HCT116 (cell line): ENCODE measurements at regions not wholly inside any gene's neighbourhood (a gene's known extent, or its start where the extent isn't known, plus 50 kb on each side); places are given as distances from the start of the nearest gene placed in this dataset.

Experiments
- ATAC-seq: fragments of 200-7000 bp; cut with Tn5 transposase; 2 replicates; pipeline ENCODE4 v1.9.1; 2020; ENCODE audit warnings: mild to moderate bottlenecking, moderate library complexity
- BruUV-seq: library from RNA; stranded (reverse); fragments of 400-500 nt; replicated peaks from 2 replicates; lab custom pipeline; 2021; lab: Mats Ljungman, UMichigan
- CTCF ChIA-PET: fragments of 300-600 bp; sonication (Branson Sonifier 250); formaldehyde crosslinking; loops from one replicate; lab custom pipeline; 2021; ENCODE audit warnings: antibody characterized with exemption; lab: Charles Lee
- POLR2A ChIA-PET: fragments of 300-600, 350-600 bp; sonication (Branson Sonifier 250); formaldehyde crosslinking; loops from one replicate; lab custom pipeline; 2021; ENCODE audit warnings: antibody characterized with exemption; lab: Charles Lee
- RAD21 ChIA-PET, 2 experiments: fragments of 300-600 bp; sonication (Branson Sonifier 250); formaldehyde crosslinking; loops; one replicate each; lab custom pipeline; 2023; ENCODE audit warnings: low total read pairs in 2 of 2; ENCODE audit not compliant: uncharacterized antibody in 2 of 2, unreplicated experiment in 2 of 2, low non-redundant PET in 1 of 2; lab: Charles Lee
- DNase-seq: peaks from one replicate; pipeline ENCODE4 v3.0.0-alpha.2; 2010; ENCODE audit warnings: low read depth, low spot score
- H2AFZ ChIP-seq: fragments of 200-600 bp; shearing (Covaris generic), sonication (generic); 2 replicates; pipeline ENCODE4 v1.6.1; 2017; ENCODE audit warnings: low read depth, mixed run types, mixed read lengths, antibody characterized with exemption, low read length; ENCODE audit not compliant: poor library complexity, severe bottlenecking
- H3K27ac ChIP-seq: 2 replicates; pipeline ENCODE4 v1.5.1; 2012; ENCODE audit warnings: low read depth, low read length
- H3K27me3 ChIP-seq: fragments of 200-600 bp; sonication (generic); 2 replicates; pipeline ENCODE4 v1.6.1; 2016; ENCODE audit warnings: mixed run types, low read length, mixed read lengths; ENCODE audit not compliant: insufficient read depth
- H3K36me3 ChIP-seq, 2 experiments: fragments of 200-500 bp in 1 of 2; fragments of 200-600 bp in 1 of 2; sonication (Bioruptor generic) in 1 of 2; sonication (generic) in 1 of 2; 2 replicates each; pipeline versions ENCODE4 v1.5.1 to v1.6.1; 2014 to 2016; ENCODE audit warnings: low read length in 2 of 2, inconsistent platforms in 1 of 2, mixed read lengths in 1 of 2, mixed run types in 1 of 2; ENCODE audit not compliant: insufficient read depth in 2 of 2, control insufficient read depth in 1 of 2
- H3K4me1 ChIP-seq, 2 experiments: fragments of 200-600 bp in 1 of 2; sonication (generic) in 1 of 2; 2 replicates each; pipeline versions ENCODE4 v1.5.1 to v1.6.1; 2012 to 2017; ENCODE audit warnings: low read length in 2 of 2, inconsistent platforms in 1 of 2, mild to moderate bottlenecking in 1 of 2, mixed read lengths in 1 of 2, mixed run types in 1 of 2, moderate library complexity in 1 of 2; ENCODE audit not compliant: insufficient read depth in 2 of 2, control insufficient read depth in 1 of 2
- H3K4me2 ChIP-seq: fragments of 200-600 bp; sonication (generic); 2 replicates; pipeline ENCODE4 v1.6.1; 2017; ENCODE audit warnings: mixed run types, low read length, mixed read lengths
- H3K4me3 ChIP-seq, 2 experiments: fragments of 200-600 bp in 1 of 2; sonication (generic) in 1 of 2; replicated peaks in 1 of 2; 2 replicates each; pipeline ENCODE4 v1.5.1; 2011 to 2016; ENCODE audit warnings: low read length in 2 of 2, control low read depth in 1 of 2, low read depth in 1 of 2, mild to moderate bottlenecking in 1 of 2, mixed read lengths in 1 of 2, mixed run types in 1 of 2
- H3K79me2 ChIP-seq: fragments of 200-600 bp; sonication (generic); 2 replicates; pipeline ENCODE4 v1.6.1; 2017; ENCODE audit warnings: mild to moderate bottlenecking, mixed run types, low read length, moderate library complexity, mixed read lengths; ENCODE audit not compliant: insufficient read depth
- H3K9ac ChIP-seq: fragments of 200-600 bp; sonication (generic); 2 replicates; pipeline ENCODE4 v1.6.1; 2016; ENCODE audit warnings: low read length, mixed read lengths
- H3K9me2 ChIP-seq: fragments of 200-600 bp; sonication (generic), shearing (Covaris generic); 2 replicates; pipeline ENCODE4 v1.6.1; 2017; ENCODE audit warnings: mixed run types, mild to moderate bottlenecking, moderate library complexity; ENCODE audit not compliant: insufficient read depth
- H3K9me3 ChIP-seq, 2 experiments: fragments of 200-500 bp in 1 of 2; fragments of 200-600 bp in 1 of 2; sonication (Bioruptor generic) in 1 of 2; sonication (generic) in 1 of 2; 2 replicates each; pipeline ENCODE4 v1.6.1; 2014 to 2017; ENCODE audit warnings: low read length in 2 of 2, mixed read lengths in 2 of 2, inconsistent platforms in 1 of 2, low read depth in 1 of 2, mild to moderate bottlenecking in 1 of 2, mixed run types in 1 of 2, moderate library complexity in 1 of 2; ENCODE audit not compliant: control insufficient read depth in 1 of 2, insufficient read depth in 1 of 2
- H4K20me1 ChIP-seq: fragments of 200-600 bp; sonication (generic), shearing (Covaris generic); 2 replicates; pipeline ENCODE4 v1.6.1; 2017; ENCODE audit warnings: mixed run types, mild to moderate bottlenecking, moderate library complexity; ENCODE audit not compliant: insufficient read depth
- CTCF ChIP-seq, 3 experiments: fragments of 200-600 bp in 1 of 3; sonication (generic) in 1 of 3; IDR thresholded peaks in 2 of 3; conservative IDR thresholded peaks in 1 of 3; 2 replicates each; pipeline ENCODE4 v1.5.1; 2012 to 2017; ENCODE audit warnings: low read depth in 2 of 3, low read length in 2 of 3, antibody characterized with exemption in 1 of 3, borderline replicate concordance in 1 of 3, control low read depth in 1 of 3, mild to moderate bottlenecking in 1 of 3, mixed read lengths in 1 of 3, mixed run types in 1 of 3, moderate library complexity in 1 of 3; ENCODE audit not compliant: insufficient read depth in 1 of 3
- EGR1 ChIP-seq: IDR thresholded peaks from 2 replicates; pipeline ENCODE4 v1.6.1; 2012; ENCODE audit warnings: low read depth
- ELF1 ChIP-seq: IDR thresholded peaks from 2 replicates; pipeline ENCODE4 v1.6.1; 2012; ENCODE audit warnings: low read depth, borderline replicate concordance
- EZH2 ChIP-seq: fragments of 200-600 bp; sonication (generic); IDR thresholded peaks from 2 replicates; pipeline ENCODE4 v1.6.1; 2017; ENCODE audit warnings: antibody characterized with exemption, mixed run types
- MAX ChIP-seq: IDR thresholded peaks from 2 replicates; pipeline ENCODE4 v1.6.1; 2012
- POLR2A ChIP-seq: IDR thresholded peaks from 2 replicates; pipeline ENCODE4 v1.7.0; 2011; ENCODE audit warnings: borderline replicate concordance; ENCODE audit not compliant: insufficient read depth, insufficient read length; ENCODE audit errors: extremely low read depth
- RAD21 ChIP-seq: IDR thresholded peaks from 2 replicates; pipeline ENCODE4 v1.6.1; 2012; ENCODE audit warnings: low read depth, mild to moderate bottlenecking
- SP1 ChIP-seq: IDR thresholded peaks from 2 replicates; pipeline ENCODE4 v1.6.1; 2012; ENCODE audit warnings: low read depth
- SRF ChIP-seq: IDR thresholded peaks from 2 replicates; pipeline ENCODE4 v1.6.1; 2012; ENCODE audit warnings: low read depth
- YY1 ChIP-seq: IDR thresholded peaks from 2 replicates; pipeline ENCODE4 v1.6.1; 2011; ENCODE audit warnings: low read length, low read depth, moderate library complexity, mild to moderate bottlenecking; ENCODE audit not compliant: insufficient replicate concordance; ENCODE audit errors: extremely low read depth
- ZBTB33 ChIP-seq: IDR thresholded peaks from 2 replicates; pipeline ENCODE4 v1.6.1; 2011; ENCODE audit warnings: mild to moderate bottlenecking, low read length, moderate library complexity; ENCODE audit not compliant: insufficient replicate concordance; ENCODE audit errors: extremely low read depth
- ZFX ChIP-seq: fragments of 450-650 bp; IDR thresholded peaks from 2 replicates; pipeline ENCODE4 v1.6.1; 2017
- ZNF274 ChIP-seq: fragments of 200-500 bp; sonication (Bioruptor generic); IDR thresholded peaks from 2 replicates; pipeline ENCODE4 v1.6.1; 2014; ENCODE audit warnings: mild to moderate bottlenecking, low read depth, low read length, inconsistent platforms
- intact Hi-C: fragments of 100-400 bp; cut with micrococcal nuclease; formaldehyde crosslinking; loops from 2 replicates; pipeline ENCODE4 v1.10.0; 2022

- TF ChIP-seq CTCF (IDR thresholded peaks at IDR 0.05 in 2 of 3, conservative IDR thresholded peaks at IDR 0.05 in 1 of 3; ENCODE audit: borderline replicate concordance in 1 of 3, insufficient read depth in 1 of 3, low read depth in 2 of 3, low read length in 2 of 3): no peak
- TF ChIP-seq EZH2: no peak
Observed at GRCh38 chr11:103714246-103714645, 322.2 kb upstream of the DDI1 start (continued).

GRCh38 chr11:103716363-103716762, 320.1 kb upstream of the DDI1 start:
- H3K36me3 ChIP-seq: no peaks in the 10 kb centered on the region
- ATAC-seq (no peak), DNase-seq (no peak)
- no peaks in the 10 kb centered on the region for H3K79me2 ChIP-seq
- intact Hi-C loops: no loop called here
- no peaks in the 10 kb centered on the region; the same call in 1 of the 2 replicates for H3K9me2 ChIP-seq
- H3K27me3 ChIP-seq: no peaks in the 10 kb centered on the region
- no peaks in the 10 kb centered on the region for H4K20me1 ChIP-seq
- H3K9ac ChIP-seq: no peak overlapping the region
- POLR2A ChIA-PET: no interaction called here
- no peak overlapping the region for H2AFZ ChIP-seq
- CTCF ChIA-PET: no interaction called here
- no peaks in the 10 kb centered on the region for H3K4me1 ChIP-seq
- BruUV-seq: no TSS peak
- TF ChIP-seq SRF (no peak), POLR2A (no peak), RAD21 (no peak), ZFX (no peak), EZH2 (no peak), YY1 (no peak), ELF1 (no peak), ZNF274 (no peak), SP1 (no peak), MAX (no peak), ZBTB33 (no peak), EGR1 (no peak)
- TF ChIP-seq, all 23 proteins: peak for 0
- Histone ChIP-seq H3K4me2 (no peak overlapping the region), H3K9me3 (no peaks in the 10 kb centered on the region), H3K27ac (no peak overlapping the region), H3K4me3 (no peak overlapping the region)
- RAD21 ChIA-PET: no interaction called here
